ENCODE measurements at regions not wholly inside any gene's neighbourhood (a gene's known extent, or its start where the extent isn't known, plus 50 kb on each side); places are given as distances from the start of the nearest gene placed in this dataset.
A peak's percentile ranks its signal among the peaks of the same experiment; 100 is the strongest.

- ATAC-seq = no peak
- no peak for TF ChIP-seq CREB5 (CRISPR knock-in tag; IDR thresholded peaks at IDR 0.05; ENCODE audit: low read depth)
- TF ChIP-seq ESRRG (CRISPR knock-in tag; IDR thresholded peaks at IDR 0.05) = no peak
- no peak for TF ChIP-seq TOX (CRISPR knock-in tag; IDR thresholded peaks at IDR 0.05; ENCODE audit: borderline replicate concordance)
- TF ChIP-seq RARB (CRISPR knock-in tag; IDR thresholded peaks at IDR 0.05) = no peak
- no peak for TF ChIP-seq BACH2 (CRISPR knock-in tag; IDR thresholded peaks at IDR 0.05; ENCODE audit: borderline replicate concordance)
- no peak for TF ChIP-seq SNAI2 (CRISPR knock-in tag; IDR thresholded peaks at IDR 0.05)
- TF ChIP-seq, protein P1, sequence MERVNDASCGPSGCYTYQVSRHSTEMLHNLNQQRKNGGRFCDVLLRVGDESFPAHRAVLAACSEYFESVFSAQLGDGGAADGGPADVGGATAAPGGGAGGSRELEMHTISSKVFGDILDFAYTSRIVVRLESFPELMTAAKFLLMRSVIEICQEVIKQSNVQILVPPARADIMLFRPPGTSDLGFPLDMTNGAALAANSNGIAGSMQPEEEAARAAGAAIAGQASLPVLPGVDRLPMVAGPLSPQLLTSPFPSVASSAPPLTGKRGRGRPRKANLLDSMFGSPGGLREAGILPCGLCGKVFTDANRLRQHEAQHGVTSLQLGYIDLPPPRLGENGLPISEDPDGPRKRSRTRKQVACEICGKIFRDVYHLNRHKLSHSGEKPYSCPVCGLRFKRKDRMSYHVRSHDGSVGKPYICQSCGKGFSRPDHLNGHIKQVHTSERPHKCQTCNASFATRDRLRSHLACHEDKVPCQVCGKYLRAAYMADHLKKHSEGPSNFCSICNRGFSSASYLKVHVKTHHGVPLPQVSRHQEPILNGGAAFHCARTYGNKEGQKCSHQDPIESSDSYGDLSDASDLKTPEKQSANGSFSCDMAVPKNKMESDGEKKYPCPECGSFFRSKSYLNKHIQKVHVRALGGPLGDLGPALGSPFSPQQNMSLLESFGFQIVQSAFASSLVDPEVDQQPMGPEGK (CRISPR knock-in tag; IDR thresholded peaks at IDR 0.05; ENCODE audit: borderline replicate concordance) = no peak
Measured at GRCh38 chr4:138611721-138612120, 369.6 kb upstream of the SLC7A11 start.

DNA sequence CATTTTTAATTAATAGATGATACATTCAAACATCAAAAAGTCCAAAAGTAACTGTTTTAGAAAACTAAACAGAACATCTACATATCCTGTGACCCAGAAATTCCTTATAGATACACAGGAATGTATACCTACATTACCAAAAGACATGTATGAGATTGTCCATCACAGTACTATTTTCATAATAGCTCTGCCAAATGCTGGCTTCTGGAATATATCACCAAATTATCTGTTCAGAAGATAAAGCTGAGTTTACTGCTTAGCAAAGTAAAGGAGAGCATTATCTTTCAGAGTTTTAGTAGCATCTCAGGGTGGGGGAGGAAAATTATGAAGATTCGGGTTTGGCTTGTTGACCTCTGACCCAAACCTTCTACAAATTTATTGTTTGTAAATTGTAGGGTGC is 368.9 kb upstream of the SLC7A11 start:
- TF ChIP-seq ISL1 (CRISPR knock-in tag; IDR thresholded peaks at IDR 0.05) = peak; percentile 77
- no peak for TF ChIP-seq TOX (CRISPR knock-in tag; IDR thresholded peaks at IDR 0.05; ENCODE audit: borderline replicate concordance)
- ATAC-seq = no peak; the same call in 2 of the 3 replicates

DNA sequence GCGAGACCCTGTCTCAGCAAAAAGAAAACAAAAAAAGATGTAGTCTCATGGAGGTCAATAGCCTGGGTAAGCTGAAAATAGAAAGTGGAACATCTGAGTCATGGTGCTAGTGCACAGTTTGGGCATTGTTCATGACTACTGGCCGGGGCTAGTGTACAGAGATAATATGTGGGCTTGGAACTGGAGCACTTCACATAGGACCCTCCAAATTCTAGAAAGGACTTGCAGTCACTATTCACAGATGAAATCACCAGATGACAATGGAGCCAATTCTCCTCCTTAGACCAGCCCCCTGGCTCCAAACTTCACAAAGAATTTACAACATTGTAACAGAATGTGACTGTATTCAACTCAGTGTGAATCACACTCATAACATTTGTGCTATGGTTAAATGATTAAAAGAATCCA is 367.8 kb upstream of the SLC7A11 start:
- peak; percentile 63 for ATAC-seq
- TF ChIP-seq ESRRG (CRISPR knock-in tag; IDR thresholded peaks at IDR 0.05) (no peak), ZFP30 (CRISPR knock-in tag; IDR thresholded peaks at IDR 0.05) (no peak), SNAI2 (CRISPR knock-in tag; IDR thresholded peaks at IDR 0.05) (no peak), TCF4 (CRISPR knock-in tag; IDR thresholded peaks at IDR 0.05; ENCODE audit: borderline replicate concordance) (no peak), ZNF8 (CRISPR knock-in tag; IDR thresholded peaks at IDR 0.05) (no peak), PPARA (CRISPR knock-in tag; IDR thresholded peaks at IDR 0.05; ENCODE audit: borderline replicate concordance) (no peak), ZNF565 (CRISPR knock-in tag; conservative IDR thresholded peaks at IDR 0.05; ENCODE audit: low read depth) (no peak), OSR1 (CRISPR knock-in tag; IDR thresholded peaks at IDR 0.05) (no peak), ZFP3 (CRISPR knock-in tag; IDR thresholded peaks at IDR 0.05) (no peak), CREB5 (CRISPR knock-in tag; IDR thresholded peaks at IDR 0.05; ENCODE audit: low read depth) (no peak), RARB (CRISPR knock-in tag; IDR thresholded peaks at IDR 0.05) (no peak), ZC3H10 (CRISPR knock-in tag; IDR thresholded peaks at IDR 0.05) (no peak), ISL1 (CRISPR knock-in tag; IDR thresholded peaks at IDR 0.05) (no peak), CSRNP3 (CRISPR knock-in tag; IDR thresholded peaks at IDR 0.05) (no peak)
- TF ChIP-seq, protein P2, sequence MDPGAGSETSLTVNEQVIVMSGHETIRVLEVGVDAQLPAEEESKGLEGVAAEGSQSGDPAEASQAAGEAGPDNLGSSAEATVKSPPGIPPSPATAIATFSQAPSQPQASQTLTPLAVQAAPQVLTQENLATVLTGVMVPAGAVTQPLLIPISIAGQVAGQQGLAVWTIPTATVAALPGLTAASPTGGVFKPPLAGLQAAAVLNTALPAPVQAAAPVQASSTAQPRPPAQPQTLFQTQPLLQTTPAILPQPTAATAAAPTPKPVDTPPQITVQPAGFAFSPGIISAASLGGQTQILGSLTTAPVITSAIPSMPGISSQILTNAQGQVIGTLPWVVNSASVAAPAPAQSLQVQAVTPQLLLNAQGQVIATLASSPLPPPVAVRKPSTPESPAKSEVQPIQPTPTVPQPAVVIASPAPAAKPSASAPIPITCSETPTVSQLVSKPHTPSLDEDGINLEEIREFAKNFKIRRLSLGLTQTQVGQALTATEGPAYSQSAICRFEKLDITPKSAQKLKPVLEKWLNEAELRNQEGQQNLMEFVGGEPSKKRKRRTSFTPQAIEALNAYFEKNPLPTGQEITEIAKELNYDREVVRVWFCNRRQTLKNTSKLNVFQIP (CRISPR knock-in tag; IDR thresholded peaks at IDR 0.05; ENCODE audit: borderline replicate concordance, low read depth) = no peak
- TF ChIP-seq, protein P3, sequence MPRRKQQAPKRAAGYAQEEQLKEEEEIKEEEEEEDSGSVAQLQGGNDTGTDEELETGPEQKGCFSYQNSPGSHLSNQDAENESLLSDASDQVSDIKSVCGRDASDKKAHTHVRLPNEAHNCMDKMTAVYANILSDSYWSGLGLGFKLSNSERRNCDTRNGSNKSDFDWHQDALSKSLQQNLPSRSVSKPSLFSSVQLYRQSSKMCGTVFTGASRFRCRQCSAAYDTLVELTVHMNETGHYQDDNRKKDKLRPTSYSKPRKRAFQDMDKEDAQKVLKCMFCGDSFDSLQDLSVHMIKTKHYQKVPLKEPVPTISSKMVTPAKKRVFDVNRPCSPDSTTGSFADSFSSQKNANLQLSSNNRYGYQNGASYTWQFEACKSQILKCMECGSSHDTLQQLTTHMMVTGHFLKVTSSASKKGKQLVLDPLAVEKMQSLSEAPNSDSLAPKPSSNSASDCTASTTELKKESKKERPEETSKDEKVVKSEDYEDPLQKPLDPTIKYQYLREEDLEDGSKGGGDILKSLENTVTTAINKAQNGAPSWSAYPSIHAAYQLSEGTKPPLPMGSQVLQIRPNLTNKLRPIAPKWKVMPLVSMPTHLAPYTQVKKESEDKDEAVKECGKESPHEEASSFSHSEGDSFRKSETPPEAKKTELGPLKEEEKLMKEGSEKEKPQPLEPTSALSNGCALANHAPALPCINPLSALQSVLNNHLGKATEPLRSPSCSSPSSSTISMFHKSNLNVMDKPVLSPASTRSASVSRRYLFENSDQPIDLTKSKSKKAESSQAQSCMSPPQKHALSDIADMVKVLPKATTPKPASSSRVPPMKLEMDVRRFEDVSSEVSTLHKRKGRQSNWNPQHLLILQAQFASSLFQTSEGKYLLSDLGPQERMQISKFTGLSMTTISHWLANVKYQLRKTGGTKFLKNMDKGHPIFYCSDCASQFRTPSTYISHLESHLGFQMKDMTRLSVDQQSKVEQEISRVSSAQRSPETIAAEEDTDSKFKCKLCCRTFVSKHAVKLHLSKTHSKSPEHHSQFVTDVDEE (CRISPR knock-in tag; IDR thresholded peaks at IDR 0.05) = no peak
- TF ChIP-seq, protein P1 (CRISPR knock-in tag; IDR thresholded peaks at IDR 0.05; ENCODE audit: borderline replicate concordance) = no peak

Data from SK-N-SH treated with all-trans-retinoic acid at 6 μM for 48 hours (cell line).